ENCODE measurements at regions not wholly inside any gene's neighbourhood (a gene's known extent, or its start where the extent isn't known, plus 50 kb on each side); places are given as distances from the start of the nearest gene placed in this dataset.
A peak's percentile ranks its signal among the peaks of the same experiment; 100 is the strongest.
"Not testable (repeated sequence)": the region's sequence is repeated elsewhere in the genome, so short reads cannot be mapped to it uniquely, and the experiment has no call there.

DNA sequence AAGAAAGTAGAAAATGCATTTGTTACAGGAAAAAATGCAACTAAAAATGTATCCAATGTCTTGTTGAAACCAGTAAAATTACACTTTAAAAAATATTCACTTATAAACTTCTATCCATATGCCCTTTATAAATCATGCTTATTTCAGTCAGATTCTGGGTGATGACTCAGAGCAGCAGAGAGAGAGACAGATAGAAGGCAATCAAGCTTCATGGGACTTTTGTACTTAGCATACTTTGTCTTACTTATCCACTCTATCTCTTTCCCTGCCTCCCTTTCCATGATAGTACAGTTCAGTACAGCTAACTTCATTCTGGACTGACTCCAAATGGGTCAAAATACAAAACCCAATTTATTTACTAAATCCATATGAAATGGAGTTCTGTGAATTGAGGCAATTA, 1438.2 kb downstream of the ZPLD1 start:
- FAIRE-seq (no peak), DNase-seq (peak in 1 of 5 donors; percentile 3)
- Histone ChIP-seq H3K9me3 (ENCODE audit: control insufficient read depth in 2 of 3, insufficient read depth in 1 of 3, low read length in 3 of 3) (no peaks in the 10 kb centered on the region), H3K27me3 (ENCODE audit: control insufficient read depth, insufficient read depth, low read length) (no peaks in the 10 kb centered on the region), H3K4me1 (ENCODE audit: control insufficient read depth in 2 of 3, insufficient read depth in 2 of 3, low read depth in 1 of 3, low read length in 3 of 3) (peaks cover 0 to 3% (median 0%) of the 10 kb centered on the region in 3 donors), H3K4me3 (ENCODE audit: low read length in 3 of 3) (no peak overlapping the region), H3K27ac (ENCODE audit: low read depth in 2 of 2, low read length in 2 of 2) (no peak overlapping the region), H3K36me3 (ENCODE audit: control insufficient read depth in 2 of 3, insufficient read depth in 3 of 3, low read length in 3 of 3) (no peaks in the 10 kb centered on the region), H3K9ac (ENCODE audit: low read length in 3 of 3) (no peak overlapping the region)
- intact Hi-C loops (cut with DNase I), result no loop called here
- TF ChIP-seq, protein P1, sequence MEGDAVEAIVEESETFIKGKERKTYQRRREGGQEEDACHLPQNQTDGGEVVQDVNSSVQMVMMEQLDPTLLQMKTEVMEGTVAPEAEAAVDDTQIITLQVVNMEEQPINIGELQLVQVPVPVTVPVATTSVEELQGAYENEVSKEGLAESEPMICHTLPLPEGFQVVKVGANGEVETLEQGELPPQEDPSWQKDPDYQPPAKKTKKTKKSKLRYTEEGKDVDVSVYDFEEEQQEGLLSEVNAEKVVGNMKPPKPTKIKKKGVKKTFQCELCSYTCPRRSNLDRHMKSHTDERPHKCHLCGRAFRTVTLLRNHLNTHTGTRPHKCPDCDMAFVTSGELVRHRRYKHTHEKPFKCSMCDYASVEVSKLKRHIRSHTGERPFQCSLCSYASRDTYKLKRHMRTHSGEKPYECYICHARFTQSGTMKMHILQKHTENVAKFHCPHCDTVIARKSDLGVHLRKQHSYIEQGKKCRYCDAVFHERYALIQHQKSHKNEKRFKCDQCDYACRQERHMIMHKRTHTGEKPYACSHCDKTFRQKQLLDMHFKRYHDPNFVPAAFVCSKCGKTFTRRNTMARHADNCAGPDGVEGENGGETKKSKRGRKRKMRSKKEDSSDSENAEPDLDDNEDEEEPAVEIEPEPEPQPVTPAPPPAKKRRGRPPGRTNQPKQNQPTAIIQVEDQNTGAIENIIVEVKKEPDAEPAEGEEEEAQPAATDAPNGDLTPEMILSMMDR (IDR thresholded peaks at IDR 0.05; ENCODE audit: borderline replicate concordance, extremely low read depth, insufficient read depth), result no peak

DNA sequence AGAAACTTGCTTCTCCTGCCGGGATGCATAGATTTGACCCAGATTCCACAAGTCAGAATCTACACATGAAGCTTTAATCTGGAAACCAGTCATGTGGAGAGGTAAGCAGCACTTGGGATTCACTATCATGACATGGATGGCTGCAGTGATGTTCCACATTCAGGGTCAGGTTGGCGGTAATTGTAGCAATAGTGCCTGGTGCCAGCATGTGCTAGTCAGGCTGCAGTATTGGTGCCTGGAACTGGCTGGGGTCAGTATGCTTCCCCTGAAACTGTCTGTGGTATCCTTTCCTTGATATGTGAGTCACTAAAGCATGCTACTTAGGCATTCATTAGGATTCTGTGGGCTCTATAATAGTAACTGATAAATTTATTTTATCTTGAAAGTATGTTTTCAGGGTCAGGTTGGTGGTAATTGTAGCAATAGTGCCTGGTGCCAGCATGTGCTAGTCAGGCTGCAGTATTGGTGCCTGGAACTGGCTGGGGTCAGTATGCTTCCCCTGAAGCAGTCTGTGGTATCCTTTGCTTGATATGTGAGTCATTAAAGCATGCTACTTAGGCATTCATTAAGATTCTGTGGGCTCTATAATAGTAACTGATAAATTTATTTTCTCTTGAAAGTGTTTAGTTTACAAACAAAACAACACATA, 1439.2 kb downstream of the ZPLD1 start:
- DNase-seq (peak in 2 of 5 donors; percentile 3 to 7), FAIRE-seq (no peak)
- Histone ChIP-seq H3K36me3 (ENCODE audit: control insufficient read depth in 2 of 3, insufficient read depth in 3 of 3, low read length in 3 of 3) (no peaks in the 10 kb centered on the region), H3K27ac (ENCODE audit: low read depth in 2 of 2, low read length in 2 of 2) (no peak overlapping the region), H3K9ac (ENCODE audit: low read length in 3 of 3) (no peak overlapping the region), H3K4me1 (ENCODE audit: control insufficient read depth in 2 of 3, insufficient read depth in 2 of 3, low read depth in 1 of 3, low read length in 3 of 3) (peaks cover 0 to 3% (median 0%) of the 10 kb centered on the region in 3 donors), H3K9me3 (ENCODE audit: control insufficient read depth in 2 of 3, insufficient read depth in 1 of 3, low read length in 3 of 3) (no peaks in the 10 kb centered on the region), H3K4me3 (ENCODE audit: low read length in 3 of 3) (no peak overlapping the region), H3K27me3 (ENCODE audit: control insufficient read depth, insufficient read depth, low read length) (no peaks in the 10 kb centered on the region)
- intact Hi-C loops (cut with DNase I), result no loop called here
- TF ChIP-seq, protein P1 (IDR thresholded peaks at IDR 0.05; ENCODE audit: borderline replicate concordance, extremely low read depth, insufficient read depth), result no peak

DNA sequence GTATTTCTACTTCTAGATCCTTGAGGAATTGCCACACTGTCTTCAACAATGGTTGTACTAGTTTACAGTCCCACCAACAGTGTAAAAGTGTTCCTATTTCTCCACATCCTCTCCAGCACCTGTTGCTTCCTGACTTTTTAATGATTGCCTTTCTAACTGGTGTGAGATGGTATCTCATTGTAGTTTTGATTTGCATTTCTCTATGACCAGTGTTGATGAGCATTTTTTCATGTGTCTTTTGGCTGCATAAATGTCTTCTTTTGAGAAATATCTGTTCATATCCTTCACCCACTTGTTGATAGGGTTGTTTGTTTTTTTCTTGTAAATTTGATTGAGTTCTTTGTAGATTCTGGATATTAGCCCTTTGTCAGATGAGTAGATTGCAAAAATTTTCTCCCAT, 1447.0 kb downstream of the ZPLD1 start:
- intact Hi-C loops (cut with DNase I); FAIRE-seq; H3K4me1 ChIP-seq (ENCODE audit: control insufficient read depth in 2 of 3, insufficient read depth in 2 of 3, low read depth in 1 of 3, low read length in 3 of 3); H3K36me3 ChIP-seq (ENCODE audit: control insufficient read depth in 2 of 3, insufficient read depth in 3 of 3, low read length in 3 of 3); H3K9me3 ChIP-seq (ENCODE audit: control insufficient read depth in 2 of 3, insufficient read depth in 1 of 3, low read length in 3 of 3); H3K27me3 ChIP-seq (ENCODE audit: control insufficient read depth, insufficient read depth, low read length); H3K27ac ChIP-seq (ENCODE audit: low read depth in 2 of 2, low read length in 2 of 2); H3K9ac ChIP-seq (ENCODE audit: low read length in 3 of 3); DNase-seq; H3K4me3 ChIP-seq (ENCODE audit: low read length in 3 of 3): not testable (repeated sequence)

DNA sequence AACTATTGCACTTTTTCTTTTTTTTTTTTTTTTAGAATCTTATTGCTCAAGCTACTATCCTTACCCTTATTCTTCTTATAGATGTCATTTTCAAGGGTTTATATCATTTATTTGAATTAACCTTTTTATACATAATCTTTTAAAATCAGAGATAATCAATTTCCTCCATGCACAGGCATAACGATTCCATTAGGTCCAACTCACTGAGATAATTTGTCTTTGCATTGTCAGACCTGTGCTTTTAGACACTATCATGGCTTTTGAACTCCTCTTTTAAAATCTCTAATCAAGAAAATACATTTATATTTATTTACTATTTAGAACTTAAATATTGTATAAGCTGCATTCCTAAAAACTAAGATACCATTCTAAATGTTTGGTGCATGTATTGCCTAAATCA, 1454.9 kb downstream of the ZPLD1 start:
- H3K27me3 ChIP-seq (ENCODE audit: control insufficient read depth, insufficient read depth, low read length), result no peaks in the 10 kb centered on the region
- intact Hi-C loops (cut with DNase I), result no loop called here
- TF ChIP-seq, protein P1 (IDR thresholded peaks at IDR 0.05; ENCODE audit: borderline replicate concordance, extremely low read depth, insufficient read depth), result no peak
- H3K9me3 ChIP-seq (ENCODE audit: control insufficient read depth in 2 of 3, insufficient read depth in 1 of 3, low read length in 3 of 3), result no peaks in the 10 kb centered on the region
- H3K4me3 ChIP-seq (ENCODE audit: low read length in 3 of 3), result no peak overlapping the region
- H3K9ac ChIP-seq (ENCODE audit: low read length in 3 of 3), result no peak overlapping the region
- DNase-seq, result no peak
- no peaks in the 10 kb centered on the region for H3K36me3 ChIP-seq (ENCODE audit: control insufficient read depth in 2 of 3, insufficient read depth in 3 of 3, low read length in 3 of 3)
- FAIRE-seq, result no peak
- H3K4me1 ChIP-seq (ENCODE audit: control insufficient read depth in 2 of 3, insufficient read depth in 2 of 3, low read depth in 1 of 3, low read length in 3 of 3), result no peaks in the 10 kb centered on the region
- H3K27ac ChIP-seq (ENCODE audit: low read depth in 2 of 2, low read length in 2 of 2), result no peak overlapping the region
